ENCODE measurements at regions not wholly inside any gene's neighbourhood (a gene's known extent, or its start where the extent isn't known, plus 50 kb on each side); places are given as distances from the start of the nearest gene placed in this dataset.

GRCh38 chr20:19041787-19042186 lies 170.7 kb upstream of the SLC24A3 start:
- no peak overlapping the region for H3K4me3 ChIP-seq (ENCODE audit: low read depth, poor library complexity, severe bottlenecking)
- no peak for DNase-seq (ENCODE audit: low spot score in 2 of 2)
- intact Hi-C loops (cut with DNase I; ENCODE audit: low total_unique reads): no loop called here
- 28 to 36% methylated on average over 3 of the region's 3 CpGs for WGBS, 2 donors
- TF ChIP-seq CTCF (IDR thresholded peaks at IDR 0.05) (no peak), POLR2A (IDR thresholded peaks at IDR 0.05) (no peak)

- TF ChIP-seq CTCF (IDR thresholded peaks at IDR 0.05): no peak
- intact Hi-C loops (cut with DNase I; ENCODE audit: low total_unique reads): no loop called here
- DNase-seq (ENCODE audit: low spot score in 2 of 2): no peak
- WGBS, 2 donors: 72 to 80% methylated on average over 4 of the region's 4 CpGs
- H3K4me3 ChIP-seq (ENCODE audit: low read depth, poor library complexity, severe bottlenecking): no peak overlapping the region
Measured at GRCh38 chr20:19045371-19045770, 167.1 kb upstream of the SLC24A3 start.

GRCh38 chr20:19047040-19047950 lies 165.1 kb upstream of the SLC24A3 start:
- intact Hi-C loops (cut with DNase I; ENCODE audit: low total_unique reads): no loop called here
- DNase-seq (ENCODE audit: low spot score in 2 of 2): peak; percentile 91 to 94
- no peak overlapping the region for H3K4me3 ChIP-seq (ENCODE audit: low read depth, poor library complexity, severe bottlenecking)
- no peak for TF ChIP-seq CTCF (IDR thresholded peaks at IDR 0.05)
- no peak for TF ChIP-seq POLR2A (IDR thresholded peaks at IDR 0.05)
- WGBS, 2 donors: 34 to 38% methylated on average over 9 of the region's 9 CpGs

GRCh38 chr20:19047951-19048296 lies 164.5 kb upstream of the SLC24A3 start:
- 34 to 46% methylated on average over 3 of the region's 3 CpGs for WGBS, 2 donors
- TF ChIP-seq POLR2A (IDR thresholded peaks at IDR 0.05) (no peak), CTCF (IDR thresholded peaks at IDR 0.05) (no peak)
- intact Hi-C loops (cut with DNase I; ENCODE audit: low total_unique reads): no loop called here
- no peak for DNase-seq (ENCODE audit: low spot score in 2 of 2)
- H3K4me3 ChIP-seq (ENCODE audit: low read depth, poor library complexity, severe bottlenecking): no peak overlapping the region

GRCh38 chr20:19048995-19049501 lies 163.4 kb upstream of the SLC24A3 start:
- intact Hi-C loops (cut with DNase I; ENCODE audit: low total_unique reads): no loop called here
- TF ChIP-seq CTCF (IDR thresholded peaks at IDR 0.05) (no peak), POLR2A (IDR thresholded peaks at IDR 0.05) (no peak)
- H3K4me3 ChIP-seq (ENCODE audit: low read depth, poor library complexity, severe bottlenecking): no peak overlapping the region
- no peak for DNase-seq (ENCODE audit: low spot score in 2 of 2)
- 37 to 42% methylated on average over 9 of the region's 9 CpGs for WGBS, 2 donors

All from lower leg skin (tissue), 4 donors.